Testis (tissue), 2 donors: ENCODE measurements at regions not wholly inside any gene's neighbourhood (a gene's known extent, or its start where the extent isn't known, plus 50 kb on each side); places are given as distances from the start of the nearest gene placed in this dataset.

Experiments used
- POLR2A ChIP-seq: fragments of 450-650 bp; IDR thresholded peaks from one replicate; pipeline ENCODE4 v1.6.1; 2017; ENCODE audit warnings: antibody characterized with exemption, mild to moderate bottlenecking, moderate library complexity
- TF ChIP-seq, protein P1 (sequence below), 3 experiments: fragments of 450-650 bp in 2 of 3; fragments of 200-600 bp in 1 of 3; sonication (generic) in 1 of 3; IDR thresholded peaks; one replicate each; pipeline ENCODE4 v1.5.1; 2016 to 2019; ENCODE audit warnings: antibody characterized with exemption in 3 of 3, mild to moderate bottlenecking in 2 of 3, moderate library complexity in 1 of 3

DNA sequence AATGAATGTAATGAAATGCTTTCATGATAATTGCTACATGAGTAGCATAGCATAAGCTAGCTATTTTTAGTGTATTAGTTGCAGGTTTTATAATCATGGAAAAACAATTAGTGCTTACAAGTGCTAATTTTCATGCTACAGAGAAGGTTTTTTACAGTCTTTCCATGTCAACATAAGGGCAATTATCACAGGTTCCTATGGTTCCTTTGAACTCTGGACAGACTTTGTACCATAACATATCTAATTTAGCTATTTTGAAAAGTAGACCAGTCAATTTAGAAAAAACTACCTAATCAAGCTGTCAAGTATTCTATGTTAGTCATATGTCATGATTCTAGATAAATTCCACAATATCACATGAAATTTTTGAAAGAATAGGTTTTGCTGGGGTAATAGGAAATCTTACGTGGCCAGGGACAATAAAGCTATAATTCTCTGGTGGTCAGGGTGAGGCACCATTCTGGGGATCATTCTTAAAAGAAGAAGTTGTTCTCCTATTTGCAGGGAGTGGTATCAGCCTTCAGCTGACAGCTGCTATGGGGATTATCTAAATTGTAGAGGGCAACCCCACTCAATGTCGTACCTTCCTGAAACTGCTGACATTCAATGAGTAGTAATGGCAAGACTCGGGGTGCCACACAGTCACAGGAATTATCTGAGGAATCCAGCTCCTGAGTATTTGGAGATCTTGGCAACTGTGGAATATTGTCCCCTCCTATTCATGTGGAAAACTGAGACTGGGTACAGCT lies 724.0 kb upstream of the LINC00305 start:
- TF ChIP-seq, protein P1, sequence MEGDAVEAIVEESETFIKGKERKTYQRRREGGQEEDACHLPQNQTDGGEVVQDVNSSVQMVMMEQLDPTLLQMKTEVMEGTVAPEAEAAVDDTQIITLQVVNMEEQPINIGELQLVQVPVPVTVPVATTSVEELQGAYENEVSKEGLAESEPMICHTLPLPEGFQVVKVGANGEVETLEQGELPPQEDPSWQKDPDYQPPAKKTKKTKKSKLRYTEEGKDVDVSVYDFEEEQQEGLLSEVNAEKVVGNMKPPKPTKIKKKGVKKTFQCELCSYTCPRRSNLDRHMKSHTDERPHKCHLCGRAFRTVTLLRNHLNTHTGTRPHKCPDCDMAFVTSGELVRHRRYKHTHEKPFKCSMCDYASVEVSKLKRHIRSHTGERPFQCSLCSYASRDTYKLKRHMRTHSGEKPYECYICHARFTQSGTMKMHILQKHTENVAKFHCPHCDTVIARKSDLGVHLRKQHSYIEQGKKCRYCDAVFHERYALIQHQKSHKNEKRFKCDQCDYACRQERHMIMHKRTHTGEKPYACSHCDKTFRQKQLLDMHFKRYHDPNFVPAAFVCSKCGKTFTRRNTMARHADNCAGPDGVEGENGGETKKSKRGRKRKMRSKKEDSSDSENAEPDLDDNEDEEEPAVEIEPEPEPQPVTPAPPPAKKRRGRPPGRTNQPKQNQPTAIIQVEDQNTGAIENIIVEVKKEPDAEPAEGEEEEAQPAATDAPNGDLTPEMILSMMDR (IDR thresholded peaks at IDR 0.05), result no peak
- TF ChIP-seq POLR2A, result no peak
